Femur (tissue), 1 donor: ENCODE measurements at regions not wholly inside any gene's neighbourhood (a gene's known extent, or its start where the extent isn't known, plus 50 kb on each side); places are given as distances from the start of the nearest gene placed in this dataset.

ENCODE experiments used
- DNase-seq: peaks from one replicate; pipeline ENCODE4 v3.0.0-alpha.2; 2017

DNA sequence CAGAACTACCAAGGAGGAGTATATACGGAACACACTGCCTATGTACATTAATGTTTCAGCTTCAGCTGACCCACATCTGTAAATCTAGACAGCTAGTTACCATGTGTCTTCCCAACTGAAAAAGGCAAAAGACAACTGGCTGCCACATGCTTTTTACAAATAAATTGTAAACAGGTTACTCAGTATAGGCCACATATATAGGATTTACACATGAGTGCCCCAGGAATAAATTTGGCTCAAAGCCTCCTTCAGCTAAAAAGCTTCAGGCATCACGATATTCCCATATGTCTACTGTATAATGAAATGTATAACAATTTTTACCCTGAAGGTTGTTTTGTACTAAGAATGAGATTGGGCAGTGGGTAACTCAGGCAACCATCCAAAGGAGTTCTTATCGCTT is 175.9 kb upstream of the BMP4 start:
- DNase-seq, result no peak

GRCh38 chr14:54133896-54134295 is 177.3 kb upstream of the BMP4 start:
- DNase-seq, result no peak

GRCh38 chr14:54135804-54136280 is 179.2 kb upstream of the BMP4 start:
- DNase-seq, result no peak

DNA sequence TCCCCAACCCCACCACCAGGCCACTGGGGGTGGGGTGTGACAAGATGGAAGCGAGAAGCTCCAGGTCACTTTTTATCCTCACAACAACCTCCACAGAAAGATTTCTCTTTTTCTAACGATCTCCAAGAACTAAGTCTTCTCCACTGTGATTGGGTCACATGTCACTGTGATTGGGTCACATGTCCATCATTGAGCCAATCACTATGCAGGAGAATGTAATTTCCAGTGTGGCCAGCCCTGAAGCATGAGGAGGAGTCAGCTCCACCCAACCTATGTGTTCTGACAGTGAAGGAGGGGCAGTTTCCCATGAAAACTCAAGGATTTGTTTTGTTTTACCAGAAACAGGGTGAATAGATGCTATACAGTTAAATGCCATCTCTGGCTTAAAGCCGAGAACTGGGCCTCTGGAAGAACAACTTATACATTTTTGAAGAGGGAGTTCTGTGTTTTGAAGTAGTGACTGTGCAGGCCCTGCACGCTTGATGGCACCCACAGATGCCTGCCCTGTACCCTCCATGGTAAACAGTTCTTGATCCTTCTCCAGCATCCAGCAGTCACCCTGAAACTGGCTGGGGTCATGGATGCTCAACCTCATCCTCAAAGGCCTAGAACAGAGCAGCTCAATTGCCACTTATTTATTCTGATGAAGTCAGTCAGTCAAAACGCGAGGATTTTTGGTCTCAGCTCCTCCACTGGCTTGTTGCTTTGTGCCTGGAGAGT is 180.4 kb upstream of the BMP4 start:
- DNase-seq, result no peak

DNA sequence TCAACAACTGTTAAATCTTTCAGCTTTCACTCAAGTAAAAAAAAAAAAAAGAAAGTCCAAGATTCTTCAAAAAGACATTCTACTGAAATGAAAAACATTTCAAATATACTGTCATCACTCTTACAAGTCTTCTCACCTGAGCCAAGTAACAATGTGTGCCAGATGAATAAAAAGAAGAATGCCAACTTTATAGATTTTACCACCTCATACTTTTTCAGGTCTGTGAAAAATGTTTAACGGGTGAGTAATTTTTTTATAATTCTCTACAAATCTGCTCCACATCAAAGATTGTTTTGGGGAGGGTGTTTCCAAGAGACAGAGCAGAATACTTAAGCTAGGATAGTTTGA is 181.0 kb upstream of the BMP4 start:
- DNase-seq, result no peak

- DNase-seq, result no peak
Observed at GRCh38 chr14:54138024-54138353, 181.4 kb upstream of the BMP4 start.

DNA sequence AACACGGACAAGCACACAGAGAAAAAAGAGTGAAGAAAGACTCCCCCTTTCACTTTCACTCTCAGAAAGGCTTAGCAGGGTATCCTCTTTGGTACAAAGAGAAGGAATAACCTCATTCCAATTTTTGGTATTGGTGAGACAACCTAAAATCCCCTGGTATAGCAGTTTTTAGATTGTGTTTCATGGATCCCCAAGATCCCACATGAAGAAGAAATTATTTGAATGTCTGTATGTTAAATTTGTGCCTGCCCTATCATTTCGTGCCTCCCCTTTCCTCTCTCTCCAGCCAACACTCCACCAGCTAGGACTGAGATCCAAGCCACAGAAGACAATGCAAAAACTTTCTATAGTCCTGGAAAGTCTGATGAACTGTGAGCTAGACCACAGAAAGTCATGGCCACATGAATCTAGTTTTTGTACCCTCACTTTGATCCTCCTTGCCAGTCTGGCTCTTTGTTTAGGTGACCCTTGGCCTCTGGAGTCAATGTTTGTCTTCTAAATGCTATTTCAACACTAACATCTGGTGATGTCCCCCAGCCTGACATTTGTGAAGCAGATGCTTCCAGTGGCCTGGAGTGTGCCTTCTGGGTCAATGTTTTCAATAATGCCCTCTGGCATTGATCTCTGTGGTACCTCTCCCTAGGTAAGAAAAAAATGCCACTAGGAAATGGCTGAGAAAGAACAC is 181.9 kb upstream of the BMP4 start:
- DNase-seq, result no peak

- DNase-seq, result peak; percentile 24
Observed at GRCh38 chr14:54140551-54140950, 183.9 kb upstream of the BMP4 start.

GRCh38 chr14:54146601-54147000 is 190.0 kb upstream of the BMP4 start:
- DNase-seq, result no peak

- no peak for DNase-seq
Observed at GRCh38 chr14:54147282-54147681, 190.7 kb upstream of the BMP4 start.

GRCh38 chr14:54147758-54148157 is 191.1 kb upstream of the BMP4 start:
- no peak for DNase-seq

DNA sequence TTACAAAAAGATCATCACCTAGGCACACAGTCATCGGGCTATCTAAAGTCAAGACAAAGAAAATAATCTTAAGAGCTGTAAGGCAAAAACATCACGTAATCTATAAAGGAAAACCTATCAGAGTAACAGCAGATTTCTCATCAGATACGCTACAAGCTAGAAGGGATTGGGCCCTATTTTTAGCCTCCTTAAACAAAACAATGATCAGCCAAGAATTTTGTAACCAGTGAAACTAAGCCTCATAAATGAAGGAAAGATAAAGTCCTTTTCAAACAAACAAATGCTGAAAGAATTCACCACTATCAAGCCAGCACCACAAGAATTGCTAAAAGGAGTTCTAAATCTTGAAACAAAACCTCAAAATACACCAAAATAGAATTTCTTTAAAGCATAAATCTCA is 191.6 kb upstream of the BMP4 start:
- no peak for DNase-seq

DNA sequence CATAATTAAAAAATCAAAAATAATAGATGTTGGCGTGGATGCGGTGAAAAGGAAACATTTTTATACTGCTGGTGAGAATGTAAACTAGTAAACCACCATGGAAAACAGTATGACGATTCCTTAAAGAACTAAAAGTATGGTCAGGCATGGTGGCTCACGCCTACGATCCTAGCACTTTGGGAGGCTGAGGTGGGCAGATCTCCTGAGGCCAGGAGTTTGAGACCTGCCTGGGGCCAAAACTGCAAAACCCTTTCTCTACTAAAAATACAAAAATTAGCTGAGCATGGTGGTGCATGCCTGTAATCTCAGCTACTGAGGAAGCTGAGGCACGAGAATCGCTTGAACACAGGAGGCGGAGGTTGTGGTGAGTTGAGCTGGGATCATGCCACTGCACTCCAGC is 195.7 kb upstream of the BMP4 start:
- no peak for DNase-seq

DNA sequence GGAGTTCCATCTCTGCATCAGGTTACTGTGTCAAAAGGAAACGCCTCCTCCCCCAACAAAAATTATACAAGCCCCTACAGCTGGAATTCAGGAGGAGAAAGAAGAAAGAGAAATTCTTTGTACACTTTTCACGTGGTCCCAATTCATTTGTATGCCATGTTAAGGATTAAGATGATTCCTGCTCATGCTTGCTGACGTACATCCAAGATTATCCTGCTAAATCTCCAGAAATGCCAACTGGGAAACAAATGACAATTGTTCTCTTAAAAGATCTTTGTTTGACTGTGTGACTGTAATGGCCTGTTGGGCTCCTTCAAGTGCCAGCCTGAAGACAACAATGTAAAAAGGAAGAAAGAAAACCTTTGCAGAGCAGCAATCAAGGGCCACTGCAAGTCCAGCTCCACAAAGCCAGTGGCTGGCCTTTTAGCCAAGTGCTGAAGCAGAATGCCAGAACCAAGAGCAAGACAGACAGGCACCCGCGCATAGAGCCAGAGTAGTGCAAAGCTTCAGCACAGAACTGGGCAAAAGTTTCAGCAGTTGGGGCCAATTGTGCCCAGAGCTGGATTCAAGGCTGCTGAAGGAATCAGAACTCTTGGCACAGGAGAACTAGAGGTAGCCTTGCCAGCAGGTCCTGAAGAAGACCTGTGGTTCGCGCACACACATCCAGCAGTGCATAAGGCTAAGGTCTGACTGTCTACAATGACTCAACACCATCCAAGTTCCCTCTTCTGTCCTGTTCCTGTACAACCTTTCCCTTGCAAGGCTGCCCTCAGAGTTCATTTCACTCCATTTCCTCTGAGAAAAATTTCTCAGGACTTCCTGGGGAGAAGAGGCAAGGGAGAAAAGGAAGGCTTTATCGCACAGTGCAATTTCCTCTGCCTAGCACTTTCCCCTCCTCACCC is 209.7 kb upstream of the BMP4 start:
- peak; percentile 25 for DNase-seq

DNA sequence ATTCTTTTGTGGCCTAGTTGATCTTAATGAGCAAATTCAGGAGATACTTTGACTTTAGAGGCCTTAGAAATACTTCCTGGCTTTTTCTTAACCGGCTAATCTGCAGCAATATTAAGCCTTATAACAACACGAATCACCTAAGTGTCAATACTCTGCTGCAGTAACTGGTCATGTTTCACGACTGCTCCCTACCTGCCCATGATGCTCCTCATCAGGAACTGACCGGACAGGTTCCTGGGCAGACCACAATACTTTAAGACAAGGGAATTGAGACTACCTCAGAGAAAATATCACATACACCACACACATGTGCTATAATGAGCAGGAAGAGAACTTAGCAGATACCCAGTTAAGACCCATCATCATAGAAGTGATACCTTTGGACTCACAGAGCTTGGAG is 211.9 kb upstream of the BMP4 start:
- no peak for DNase-seq

DNA sequence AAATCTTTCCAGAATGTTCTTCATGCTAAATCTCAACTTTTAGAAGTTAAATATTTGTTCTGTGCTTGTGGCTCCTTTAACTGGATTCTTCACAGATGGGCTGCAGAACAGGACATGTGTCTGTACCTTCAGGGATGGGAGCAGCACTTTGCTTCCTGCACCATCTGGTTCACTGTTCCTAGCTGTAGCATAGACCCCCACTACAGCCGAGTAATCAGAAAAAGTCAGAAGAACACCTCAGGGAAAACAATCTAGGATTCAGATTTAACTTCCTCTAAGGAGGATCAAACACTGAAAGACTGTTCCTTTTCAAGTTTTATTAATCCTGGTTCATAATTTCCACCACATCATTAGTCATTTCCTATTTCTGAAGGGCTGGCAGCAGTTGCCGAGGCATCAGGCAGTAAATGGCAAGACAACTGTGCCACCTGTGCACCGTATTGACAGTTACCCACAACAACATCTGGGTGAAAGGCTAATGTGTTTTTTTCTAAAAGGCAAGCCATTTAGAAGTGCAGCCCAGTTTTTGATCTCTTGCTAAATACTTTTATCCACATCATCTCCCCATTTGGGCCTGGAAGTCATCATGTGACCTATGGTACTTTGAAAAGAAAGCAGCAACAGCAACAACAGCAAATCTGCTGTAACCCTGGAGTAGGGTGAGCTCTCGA is 212.8 kb upstream of the BMP4 start:
- no peak for DNase-seq

DNA sequence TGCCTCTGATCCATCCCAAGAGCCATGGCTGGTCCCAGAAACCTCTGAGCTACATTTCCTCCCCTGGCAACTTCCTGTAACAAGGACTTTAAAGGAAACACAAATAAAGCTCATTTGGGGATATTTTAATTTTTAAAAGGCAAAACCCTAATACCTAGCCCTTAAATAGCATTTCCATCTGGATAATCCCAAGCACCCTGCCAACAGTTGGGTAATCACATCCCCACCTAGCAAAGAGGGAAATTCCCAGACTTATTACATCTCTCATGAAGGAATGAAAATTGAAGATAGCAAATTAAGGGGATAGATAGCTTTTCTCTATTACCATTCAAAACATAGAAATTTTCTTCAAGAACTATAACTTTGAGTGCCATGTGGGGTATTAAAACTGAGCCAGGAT is 213.7 kb upstream of the BMP4 start:
- no peak for DNase-seq

DNA sequence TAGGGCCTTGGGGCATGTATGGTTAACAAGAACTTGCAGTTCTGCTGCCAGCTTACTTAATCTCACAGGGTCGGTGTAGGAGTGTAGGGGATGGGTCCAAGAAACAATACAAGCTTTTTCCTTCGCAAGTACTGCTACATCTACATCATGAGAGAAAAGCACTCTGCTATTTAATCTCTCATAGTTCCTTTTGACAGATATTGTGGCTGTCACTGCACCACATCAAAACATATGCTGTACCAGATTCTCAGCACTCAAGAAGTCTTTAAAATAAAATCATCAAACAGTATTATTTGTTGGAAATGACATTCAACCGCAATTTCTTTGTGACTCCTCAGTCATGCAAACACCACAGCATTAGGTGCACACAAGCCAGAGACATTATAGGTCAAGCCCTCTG is 215.5 kb upstream of the BMP4 start:
- DNase-seq, result no peak

DNA sequence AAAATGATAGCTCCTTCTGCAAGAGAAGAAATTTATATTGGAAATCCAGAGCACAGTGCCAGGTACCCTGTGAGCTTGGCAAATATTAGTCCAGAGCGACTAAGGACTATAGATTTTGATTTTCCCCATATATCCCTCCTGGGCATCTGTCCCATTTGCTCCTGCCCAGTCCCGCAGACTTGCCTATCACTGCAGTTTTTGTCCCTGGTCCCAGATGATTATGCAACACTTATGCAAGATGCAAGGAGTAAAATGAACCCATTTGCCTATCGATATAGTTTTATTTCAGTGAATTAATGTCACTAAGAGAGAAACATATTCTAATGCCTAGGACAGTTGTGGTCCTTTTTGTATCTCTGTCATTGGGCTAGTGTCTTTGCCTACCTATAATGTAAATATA is 215.9 kb upstream of the BMP4 start:
- DNase-seq, result no peak

DNA sequence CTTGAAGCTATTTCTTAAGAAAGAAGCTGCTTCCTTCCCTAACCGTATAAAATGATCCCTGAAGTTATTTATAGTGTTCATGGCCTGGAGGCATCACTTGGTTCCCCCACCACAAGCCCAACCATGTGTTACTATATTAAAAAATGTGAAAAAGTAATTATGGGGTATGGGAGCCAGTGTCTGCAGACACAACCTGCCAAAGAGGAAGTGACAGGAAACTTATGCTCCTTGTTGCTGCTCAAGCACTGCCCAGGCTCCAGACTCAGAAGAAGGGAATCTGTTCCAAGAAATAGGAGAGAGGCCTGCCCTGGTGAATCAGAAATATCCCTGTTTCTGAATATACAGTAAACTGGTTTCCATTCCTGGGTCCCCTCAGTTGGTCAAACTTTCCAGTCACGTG is 217.2 kb upstream of the BMP4 start:
- peak; percentile 67 for DNase-seq

GRCh38 chr14:54174457-54174856 is 217.8 kb upstream of the BMP4 start:
- no peak for DNase-seq

GRCh38 chr14:54175298-54175942 is 218.8 kb upstream of the BMP4 start:
- peak; percentile 71 for DNase-seq

DNA sequence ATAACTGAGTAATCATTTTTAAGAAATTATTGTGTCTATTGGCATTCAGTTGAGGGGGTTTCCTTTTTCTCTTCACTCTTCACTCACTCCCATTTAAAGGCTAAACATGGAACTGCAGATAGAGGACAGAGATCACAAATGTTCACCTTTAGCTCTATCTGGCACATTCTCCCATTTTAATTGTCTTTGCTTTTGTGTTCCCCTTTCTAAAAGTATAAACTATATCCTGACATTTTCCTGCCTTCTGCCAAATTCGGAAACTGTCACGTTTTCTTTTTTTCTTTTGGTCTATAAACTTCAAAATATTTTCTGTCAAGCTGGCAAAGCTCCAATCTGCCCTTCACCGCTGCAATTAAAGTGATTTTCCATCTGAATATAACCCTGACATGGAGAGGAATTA is 219.8 kb upstream of the CDKN3 start:
- DNase-seq, result no peak
